ENCODE measurements at regions not wholly inside any gene's neighbourhood (a gene's known extent, or its start where the extent isn't known, plus 50 kb on each side); places are given as distances from the start of the nearest gene placed in this dataset.

GRCh38 chr3:164113371-164114332 is 964.6 kb downstream of the SI start:
- Histone ChIP-seq H3K9ac (ENCODE audit: low read length) (no peak overlapping the region), H3K79me1 (ENCODE audit: low read length) (no peaks in the 10 kb centered on the region), H4K5ac (ENCODE audit: low read length) (no peak overlapping the region), H4K8ac (ENCODE audit: low read depth, low read length) (no peak overlapping the region), H2AK5ac (ENCODE audit: low read length) (no peak overlapping the region), H3K4me3 (ENCODE audit: low read length) (no peak overlapping the region), H3K23ac (ENCODE audit: low read length) (no peak overlapping the region), H3K56ac (ENCODE audit: low read length) (no peak overlapping the region), H2BK120ac (ENCODE audit: low read depth, low read length) (no peak overlapping the region), H3K27me3 (ENCODE audit: insufficient read depth, low read length, poor library complexity) (no peaks in the 10 kb centered on the region), H3K4me2 (ENCODE audit: low read length) (no peak overlapping the region), H3K79me2 (ENCODE audit: control insufficient read depth, insufficient read depth, low read length) (no peaks in the 10 kb centered on the region), H3K27ac (ENCODE audit: low read depth, low read length) (no peak overlapping the region), H2BK15ac (replicated peaks; ENCODE audit: low read depth) (no peak overlapping the region), H3K18ac (ENCODE audit: low read length) (no peak overlapping the region), H3K4me1 (ENCODE audit: control insufficient read depth, low read depth, low read length) (no peaks in the 10 kb centered on the region), H2BK5ac (ENCODE audit: low read length) (no peak overlapping the region), H3K36me3 (ENCODE audit: control insufficient read depth, insufficient read depth, low read length) (no peaks in the 10 kb centered on the region), H3K4ac (ENCODE audit: low read depth, low read length) (no peak overlapping the region)
- DNase-seq, result peak; percentile 19
- WGBS (ENCODE audit: extremely low coverage, insufficient coverage, low lambda C conversion rate), result no CpG with 5 or more reads among the region's 8 CpGs

DNA sequence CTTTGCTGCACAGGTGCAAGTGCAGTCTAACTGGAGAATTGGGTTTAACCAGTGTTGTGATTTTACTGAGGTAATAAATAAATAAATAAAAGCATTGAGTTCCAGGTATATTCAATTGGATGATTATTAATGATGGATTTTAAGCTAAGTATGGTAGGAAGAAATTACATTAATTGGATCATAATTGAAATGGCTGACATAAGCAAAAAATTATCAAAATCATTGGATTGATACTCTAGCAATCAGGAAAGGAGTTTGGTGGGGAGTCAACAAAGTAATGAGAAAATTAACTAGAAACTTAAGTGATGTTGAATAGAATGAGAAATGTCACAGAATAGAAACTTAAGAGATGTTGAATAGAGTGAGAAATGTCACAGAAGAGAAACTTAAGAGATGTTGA is 981.9 kb downstream of the SI start:
- Histone ChIP-seq H3K79me2 (ENCODE audit: control insufficient read depth, insufficient read depth, low read length) (no peaks in the 10 kb centered on the region), H3K23ac (ENCODE audit: low read length) (no peak overlapping the region)

DNA sequence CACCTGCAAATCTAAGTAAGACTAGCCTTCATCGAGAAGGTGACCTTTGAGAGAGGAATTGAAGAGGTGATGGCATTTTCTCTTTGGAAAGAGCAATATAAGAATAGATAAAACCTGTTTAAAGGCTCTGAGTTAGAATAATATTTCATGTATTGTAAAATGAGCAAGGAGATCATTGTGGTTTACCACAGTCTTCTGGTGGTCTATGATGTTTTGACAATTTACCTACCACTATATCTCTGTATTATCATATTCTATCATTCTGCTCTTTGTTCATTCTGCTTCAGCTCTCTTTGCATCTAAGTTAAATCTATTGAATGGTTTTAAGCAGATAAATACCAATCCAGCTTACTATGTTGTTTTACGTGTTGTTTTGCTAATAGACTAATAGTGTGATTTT is 982.3 kb downstream of the SI start:
- no peak overlapping the region for H3K56ac ChIP-seq (ENCODE audit: low read length)
- H2BK120ac ChIP-seq (ENCODE audit: low read depth, low read length), result no peak overlapping the region
- H2AK5ac ChIP-seq (ENCODE audit: low read length), result no peak overlapping the region
- no peak overlapping the region for H3K9ac ChIP-seq (ENCODE audit: low read length)
- H3K79me2 ChIP-seq (ENCODE audit: control insufficient read depth, insufficient read depth, low read length), result no peaks in the 10 kb centered on the region
- H3K27me3 ChIP-seq (ENCODE audit: insufficient read depth, low read length, poor library complexity), result no peaks in the 10 kb centered on the region
- no peaks in the 10 kb centered on the region for H3K4me1 ChIP-seq (ENCODE audit: control insufficient read depth, low read depth, low read length)
- DNase-seq, result no peak
- no CpG with 5 or more reads among the region's 2 CpGs for WGBS (ENCODE audit: extremely low coverage, insufficient coverage, low lambda C conversion rate)
- H3K4ac ChIP-seq (ENCODE audit: low read depth, low read length), result no peak overlapping the region
- no peak overlapping the region for H4K5ac ChIP-seq (ENCODE audit: low read length)
- H3K79me1 ChIP-seq (ENCODE audit: low read length), result no peaks in the 10 kb centered on the region
- no peak overlapping the region for H4K8ac ChIP-seq (ENCODE audit: low read depth, low read length)
- no peak overlapping the region for H3K18ac ChIP-seq (ENCODE audit: low read length)
- no peak overlapping the region for H3K27ac ChIP-seq (ENCODE audit: low read depth, low read length)
- H2BK5ac ChIP-seq (ENCODE audit: low read length), result no peak overlapping the region
- H2BK15ac ChIP-seq (replicated peaks; ENCODE audit: low read depth), result no peak overlapping the region
- no peak overlapping the region for H3K4me3 ChIP-seq (ENCODE audit: low read length)
- H3K4me2 ChIP-seq (ENCODE audit: low read length), result no peak overlapping the region
- H3K23ac ChIP-seq (ENCODE audit: low read length), result no peak overlapping the region
- no peaks in the 10 kb centered on the region for H3K36me3 ChIP-seq (ENCODE audit: control insufficient read depth, insufficient read depth, low read length)

More for the DNA sequence above, 981.9 kb downstream of the SI start:
- no peak overlapping the region for H3K4me2 ChIP-seq (ENCODE audit: low read length)
- H2BK15ac ChIP-seq (replicated peaks; ENCODE audit: low read depth), result no peak overlapping the region
- no peak overlapping the region for H2AK5ac ChIP-seq (ENCODE audit: low read length)
- H2BK120ac ChIP-seq (ENCODE audit: low read depth, low read length), result no peak overlapping the region
- H3K27ac ChIP-seq (ENCODE audit: low read depth, low read length), result no peak overlapping the region
- no peak for DNase-seq
- no peaks in the 10 kb centered on the region for H3K4me1 ChIP-seq (ENCODE audit: control insufficient read depth, low read depth, low read length)
- H3K56ac ChIP-seq (ENCODE audit: low read length), result no peak overlapping the region
- H3K9ac ChIP-seq (ENCODE audit: low read length), result no peak overlapping the region
- no peak overlapping the region for H3K4ac ChIP-seq (ENCODE audit: low read depth, low read length)
- H4K5ac ChIP-seq (ENCODE audit: low read length), result no peak overlapping the region
- H3K79me1 ChIP-seq (ENCODE audit: low read length), result no peaks in the 10 kb centered on the region
- H3K4me3 ChIP-seq (ENCODE audit: low read length), result no peak overlapping the region
- no peak overlapping the region for H4K8ac ChIP-seq (ENCODE audit: low read depth, low read length)
- no peak overlapping the region for H2BK5ac ChIP-seq (ENCODE audit: low read length)
- no peaks in the 10 kb centered on the region for H3K36me3 ChIP-seq (ENCODE audit: control insufficient read depth, insufficient read depth, low read length)
- no peaks in the 10 kb centered on the region for H3K27me3 ChIP-seq (ENCODE audit: insufficient read depth, low read length, poor library complexity)
- H3K18ac ChIP-seq (ENCODE audit: low read length), result no peak overlapping the region

DNA sequence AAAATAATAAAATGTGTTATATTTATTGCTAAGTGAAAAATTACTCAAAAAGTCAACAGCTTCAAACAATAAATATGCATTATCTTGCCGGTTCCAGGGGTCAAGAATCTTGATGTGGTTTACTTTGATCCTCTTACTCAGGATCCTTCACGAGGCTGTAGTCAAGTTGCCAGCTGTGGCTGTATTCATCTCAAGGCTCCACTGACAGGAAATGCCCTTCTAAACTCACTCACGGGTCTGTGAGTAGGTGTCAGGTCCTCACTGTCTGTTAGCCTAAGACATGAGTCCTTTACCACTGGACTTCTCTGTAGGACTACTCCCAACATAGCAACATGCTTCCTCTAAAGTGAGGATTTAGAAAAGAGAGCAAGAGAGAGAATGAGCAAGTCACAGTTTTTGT is 983.0 kb downstream of the SI start:
- Histone ChIP-seq H3K4ac (ENCODE audit: low read depth, low read length) (no peak overlapping the region), H3K79me1 (ENCODE audit: low read length) (no peaks in the 10 kb centered on the region), H2BK120ac (ENCODE audit: low read depth, low read length) (no peak overlapping the region), H4K8ac (ENCODE audit: low read depth, low read length) (no peak overlapping the region), H2AK5ac (ENCODE audit: low read length) (no peak overlapping the region), H3K4me3 (ENCODE audit: low read length) (no peak overlapping the region), H2BK5ac (ENCODE audit: low read length) (no peak overlapping the region), H3K4me2 (ENCODE audit: low read length) (no peak overlapping the region), H3K23ac (ENCODE audit: low read length) (no peak overlapping the region), H3K79me2 (ENCODE audit: control insufficient read depth, insufficient read depth, low read length) (no peaks in the 10 kb centered on the region), H3K18ac (ENCODE audit: low read length) (no peak overlapping the region), H3K36me3 (ENCODE audit: control insufficient read depth, insufficient read depth, low read length) (no peaks in the 10 kb centered on the region), H3K9ac (ENCODE audit: low read length) (no peak overlapping the region), H3K56ac (ENCODE audit: low read length) (no peak overlapping the region), H3K27ac (ENCODE audit: low read depth, low read length) (no peak overlapping the region), H2BK15ac (replicated peaks; ENCODE audit: low read depth) (no peak overlapping the region), H4K5ac (ENCODE audit: low read length) (no peak overlapping the region), H3K4me1 (ENCODE audit: control insufficient read depth, low read depth, low read length) (no peaks in the 10 kb centered on the region), H3K27me3 (ENCODE audit: insufficient read depth, low read length, poor library complexity) (no peaks in the 10 kb centered on the region)
- DNase-seq, result peak; percentile 5
- no CpG with 5 or more reads among the region's 3 CpGs for whole genome bisulfite sequencing (ENCODE audit: extremely low coverage, insufficient coverage, low lambda C conversion rate)

DNA sequence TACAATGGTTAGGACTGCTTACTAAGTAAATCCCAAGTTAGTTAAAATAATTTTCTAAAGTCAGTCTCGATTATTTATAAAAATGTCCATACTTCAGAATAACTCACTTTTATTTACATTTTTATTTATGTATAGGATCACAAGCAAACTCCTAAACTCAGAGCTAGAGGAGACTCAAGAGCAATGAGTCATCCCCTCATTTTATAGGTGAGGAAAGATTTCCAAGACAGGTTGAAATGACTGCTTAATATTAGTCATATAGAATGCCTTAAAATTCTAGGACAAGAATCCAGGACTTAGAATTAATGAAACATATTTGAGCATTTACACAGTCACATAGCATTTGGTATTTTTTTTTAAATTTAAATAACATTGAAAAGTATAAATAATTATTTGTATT is 983.8 kb downstream of the SI start:
- H3K9ac ChIP-seq (ENCODE audit: low read length), result no peak overlapping the region
- no peak for DNase-seq
- H3K23ac ChIP-seq (ENCODE audit: low read length), result no peak overlapping the region
- H3K27ac ChIP-seq (ENCODE audit: low read depth, low read length), result no peak overlapping the region
- no peaks in the 10 kb centered on the region for H3K36me3 ChIP-seq (ENCODE audit: control insufficient read depth, insufficient read depth, low read length)
- no peak overlapping the region for H2BK120ac ChIP-seq (ENCODE audit: low read depth, low read length)
- no peak overlapping the region for H2BK5ac ChIP-seq (ENCODE audit: low read length)
- H3K4me1 ChIP-seq (ENCODE audit: control insufficient read depth, low read depth, low read length), result no peaks in the 10 kb centered on the region
- no peak overlapping the region for H3K18ac ChIP-seq (ENCODE audit: low read length)
- no CpG with 5 or more reads among the region's 1 CpG for WGBS (ENCODE audit: extremely low coverage, insufficient coverage, low lambda C conversion rate)
- H2AK5ac ChIP-seq (ENCODE audit: low read length), result no peak overlapping the region
- no peaks in the 10 kb centered on the region for H3K79me1 ChIP-seq (ENCODE audit: low read length)
- H4K8ac ChIP-seq (ENCODE audit: low read depth, low read length), result no peak overlapping the region
- H3K4me2 ChIP-seq (ENCODE audit: low read length), result no peak overlapping the region
- H3K4ac ChIP-seq (ENCODE audit: low read depth, low read length), result no peak overlapping the region
- H3K56ac ChIP-seq (ENCODE audit: low read length), result no peak overlapping the region
- H2BK15ac ChIP-seq (replicated peaks; ENCODE audit: low read depth), result no peak overlapping the region
- no peak overlapping the region for H4K5ac ChIP-seq (ENCODE audit: low read length)
- no peaks in the 10 kb centered on the region for H3K79me2 ChIP-seq (ENCODE audit: control insufficient read depth, insufficient read depth, low read length)
- no peaks in the 10 kb centered on the region for H3K27me3 ChIP-seq (ENCODE audit: insufficient read depth, low read length, poor library complexity)
- no peak overlapping the region for H3K4me3 ChIP-seq (ENCODE audit: low read length)

- H3K23ac ChIP-seq (ENCODE audit: low read length), result no peak overlapping the region
- no peaks in the 10 kb centered on the region for H3K79me2 ChIP-seq (ENCODE audit: control insufficient read depth, insufficient read depth, low read length)
- no peak overlapping the region for H3K4me3 ChIP-seq (ENCODE audit: low read length)
- H2BK5ac ChIP-seq (ENCODE audit: low read length), result no peak overlapping the region
- no peak overlapping the region for H3K4ac ChIP-seq (ENCODE audit: low read depth, low read length)
- no peak overlapping the region for H3K9ac ChIP-seq (ENCODE audit: low read length)
- DNase-seq, result no peak
- H4K8ac ChIP-seq (ENCODE audit: low read depth, low read length), result no peak overlapping the region
- H3K4me1 ChIP-seq (ENCODE audit: control insufficient read depth, low read depth, low read length), result no peaks in the 10 kb centered on the region
- no peak overlapping the region for H3K18ac ChIP-seq (ENCODE audit: low read length)
- no peak overlapping the region for H2BK15ac ChIP-seq (replicated peaks; ENCODE audit: low read depth)
- H4K5ac ChIP-seq (ENCODE audit: low read length), result no peak overlapping the region
- H3K27me3 ChIP-seq (ENCODE audit: insufficient read depth, low read length, poor library complexity), result no peaks in the 10 kb centered on the region
- H3K4me2 ChIP-seq (ENCODE audit: low read length), result no peak overlapping the region
- H3K56ac ChIP-seq (ENCODE audit: low read length), result no peak overlapping the region
- no peaks in the 10 kb centered on the region for H3K79me1 ChIP-seq (ENCODE audit: low read length)
- H2BK120ac ChIP-seq (ENCODE audit: low read depth, low read length), result no peak overlapping the region
- H3K27ac ChIP-seq (ENCODE audit: low read depth, low read length), result no peak overlapping the region
- no CpG with 5 or more reads among the region's 2 CpGs for WGBS (ENCODE audit: extremely low coverage, insufficient coverage, low lambda C conversion rate)
- H3K36me3 ChIP-seq (ENCODE audit: control insufficient read depth, insufficient read depth, low read length), result no peaks in the 10 kb centered on the region
- H2AK5ac ChIP-seq (ENCODE audit: low read length), result no peak overlapping the region
These were observed 998.1 kb downstream of the SI start for GRCh38 chr3:164080208-164080607.

Data from mesendoderm (in vitro differentiated cells).